Inferior parietal cortex (tissue), 1 donor: ENCODE measurements at regions not wholly inside any gene's neighbourhood (a gene's known extent, or its start where the extent isn't known, plus 50 kb on each side); places are given as distances from the start of the nearest gene placed in this dataset.
"Not testable (repeated sequence)": the region's sequence is repeated elsewhere in the genome, so short reads cannot be mapped to it uniquely, and the experiment has no call there.

Source experiments
- DNase-seq: peaks from one replicate; pipeline ENCODE4 v3.0.0-alpha.2; 2016; ENCODE audit errors: extremely low spot score

- DNase-seq: no peak
These were observed 405.6 kb downstream of the RAB38 start for GRCh38 chr11:87769661-87770060.

DNA sequence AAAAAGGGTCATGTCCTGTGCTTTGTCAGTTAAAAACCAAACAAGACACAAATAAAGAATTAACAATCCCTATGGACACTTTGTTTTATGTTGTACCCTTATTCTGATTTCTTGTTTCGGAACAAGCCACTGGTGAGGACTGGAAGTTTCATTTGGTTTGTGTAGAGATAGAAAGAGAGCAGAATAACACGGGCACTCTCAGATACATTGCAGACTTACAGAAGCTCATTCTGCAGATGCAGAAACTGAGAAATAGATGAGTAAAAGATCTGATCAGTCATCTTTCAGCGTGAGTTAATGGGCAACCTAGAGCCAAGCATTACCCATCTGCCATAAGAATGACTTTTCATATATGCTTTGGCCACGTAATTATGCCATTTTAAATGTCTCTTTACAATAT lies 407.6 kb downstream of the RAB38 start:
- DNase-seq: no peak

- DNase-seq: not testable (repeated sequence)
These were observed 411.2 kb downstream of the RAB38 start for GRCh38 chr11:87764075-87764474.

DNA sequence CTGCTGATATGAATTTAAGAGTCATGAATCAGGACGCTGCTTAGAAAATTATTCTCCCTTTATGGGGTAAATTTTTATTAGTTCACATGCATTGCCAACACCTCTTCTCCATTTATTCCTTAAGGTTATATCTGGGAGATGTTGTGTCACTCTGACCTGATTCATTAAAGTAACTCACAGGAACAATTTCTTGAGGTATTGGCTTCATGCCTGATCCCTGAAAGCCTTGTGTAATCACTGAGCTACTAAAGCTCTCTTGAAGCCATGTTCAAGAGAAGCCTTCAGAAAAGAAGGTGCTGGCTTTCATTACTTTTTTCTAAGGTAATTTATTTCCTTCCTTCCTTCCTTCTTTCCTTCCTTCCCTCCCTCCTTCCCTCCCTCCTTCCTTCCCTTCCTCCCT lies 420.6 kb downstream of the RAB38 start:
- DNase-seq: no peak

DNA sequence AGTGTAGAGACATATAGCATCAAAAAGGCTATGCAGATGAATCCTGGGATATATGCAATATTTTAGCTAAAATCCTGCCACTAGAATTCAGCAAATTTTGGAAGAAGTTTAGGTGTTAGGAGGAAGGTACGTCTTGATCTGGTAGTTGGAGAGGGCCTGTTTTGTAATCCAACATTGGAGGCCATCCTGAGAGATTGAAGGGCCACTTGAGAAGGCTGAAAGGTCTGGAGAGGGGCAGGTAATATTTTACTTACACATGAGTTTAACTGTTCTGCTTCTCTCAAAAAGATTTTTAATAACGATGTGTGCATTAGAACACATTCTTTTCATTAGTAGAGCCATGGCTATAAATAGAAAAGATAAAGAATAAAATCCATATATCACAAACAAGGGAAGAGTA lies 422.1 kb downstream of the RAB38 start:
- DNase-seq: no peak

- DNase-seq: no peak
These were observed 432.2 kb downstream of the RAB38 start for GRCh38 chr11:87743007-87743406.

DNA sequence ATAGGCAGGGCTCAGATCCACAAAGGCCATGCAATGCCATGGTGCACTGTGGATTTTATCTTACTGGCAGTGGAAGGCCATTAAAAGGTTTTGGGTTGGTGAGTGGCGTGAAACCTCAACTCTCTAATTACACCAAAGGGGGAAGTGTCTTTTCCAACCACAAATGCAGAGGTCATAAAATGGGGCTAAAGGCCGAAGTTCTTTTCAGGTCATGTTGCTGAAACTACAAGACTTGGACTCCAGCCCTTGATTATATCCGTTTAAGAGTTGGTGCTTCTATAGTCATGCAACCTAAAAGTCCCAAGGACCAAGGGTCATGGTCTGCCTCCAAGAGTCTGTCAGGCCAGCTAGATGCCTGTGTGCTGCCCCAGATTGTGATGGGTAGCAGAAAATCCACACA lies 434.3 kb downstream of the RAB38 start:
- no peak for DNase-seq

- DNase-seq: no peak
These were observed 434.8 kb downstream of the RAB38 start for GRCh38 chr11:87740451-87740850.

GRCh38 chr11:87739766-87740165 lies 435.5 kb downstream of the RAB38 start:
- DNase-seq: no peak

DNA sequence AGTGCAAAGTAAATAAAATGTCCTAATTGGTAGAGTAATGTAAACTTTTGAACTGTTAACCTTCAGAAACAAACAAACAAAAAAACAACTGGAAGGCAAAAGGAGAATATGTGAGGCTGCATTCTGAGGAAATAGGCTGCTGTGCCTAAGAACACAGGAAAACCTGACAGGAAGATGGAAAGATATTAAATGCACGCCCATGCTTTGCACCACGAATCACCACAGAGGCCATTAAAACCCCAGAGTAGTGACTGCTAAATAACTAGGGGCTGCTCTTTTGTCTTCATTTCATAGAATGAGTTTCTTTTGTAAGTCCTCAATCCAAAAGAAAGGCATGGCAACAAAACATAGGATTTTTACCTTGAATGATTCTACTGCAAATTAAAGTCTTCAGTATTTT lies 436.0 kb downstream of the RAB38 start:
- no peak for DNase-seq

DNA sequence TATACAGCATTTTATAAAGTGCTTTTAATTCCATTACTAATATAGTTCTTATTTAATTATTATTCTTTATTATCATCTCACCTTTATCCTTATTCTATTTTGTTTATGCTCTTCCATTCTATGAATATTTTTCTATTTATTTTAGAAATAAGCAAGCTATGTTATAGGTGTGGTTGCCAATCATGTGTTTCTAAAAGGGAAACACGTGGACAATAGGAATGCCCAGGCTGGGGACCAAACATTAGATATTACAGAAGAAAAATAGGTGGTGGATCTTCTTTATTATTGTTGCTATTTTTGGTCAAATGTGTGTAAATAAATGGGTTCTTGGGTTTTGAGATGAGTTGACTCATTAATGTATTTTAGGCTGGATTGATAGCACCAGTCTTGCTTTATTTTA lies 438.3 kb downstream of the RAB38 start:
- DNase-seq: no peak

- DNase-seq: no peak
These were observed 448.7 kb downstream of the RAB38 start for GRCh38 chr11:87726506-87726905.

DNA sequence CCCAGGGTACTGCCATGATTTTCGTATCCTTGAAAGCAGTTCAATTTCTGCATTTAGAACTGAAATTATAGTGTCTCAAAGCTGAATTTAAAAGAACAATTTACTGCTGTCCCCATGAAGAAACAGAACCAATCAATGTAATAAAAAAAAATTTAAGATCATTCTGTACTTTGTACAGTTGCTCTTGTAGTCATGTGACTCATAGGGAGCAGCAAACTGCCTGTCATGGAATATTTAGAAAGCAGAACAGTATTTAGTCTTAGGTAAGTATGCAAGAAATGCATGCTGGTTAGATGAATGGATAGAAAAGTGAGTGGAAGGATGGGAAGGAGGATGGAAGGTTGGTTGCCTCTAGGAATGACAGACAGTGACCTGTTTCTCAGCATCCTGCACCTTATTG lies 450.9 kb downstream of the RAB38 start:
- DNase-seq: no peak

GRCh38 chr11:87722756-87723565 lies 452.3 kb downstream of the RAB38 start:
- peak; percentile 35 for DNase-seq

- peak; percentile 26 for DNase-seq
These were observed 455.7 kb downstream of the RAB38 start for GRCh38 chr11:87719326-87720073.

DNA sequence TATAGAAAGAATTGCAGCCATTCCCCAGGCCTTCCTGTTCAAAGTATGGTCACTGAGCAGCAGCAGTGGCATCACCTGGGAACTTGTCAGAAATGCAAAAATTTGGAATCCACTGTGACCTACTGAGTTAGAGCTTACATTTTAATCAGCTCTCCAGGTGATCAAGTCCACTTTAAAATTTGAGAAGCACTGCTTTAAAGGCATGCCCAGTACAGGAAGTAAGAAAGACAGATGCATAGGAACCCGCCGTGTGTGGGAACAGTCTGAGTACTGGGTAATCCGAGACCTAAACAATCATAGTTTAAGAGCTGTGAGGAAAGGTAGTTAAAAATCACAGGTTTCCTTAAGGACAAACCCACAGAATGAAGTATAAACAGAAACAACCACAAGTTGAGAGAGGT lies 462.4 kb downstream of the RAB38 start:
- no peak for DNase-seq

DNA sequence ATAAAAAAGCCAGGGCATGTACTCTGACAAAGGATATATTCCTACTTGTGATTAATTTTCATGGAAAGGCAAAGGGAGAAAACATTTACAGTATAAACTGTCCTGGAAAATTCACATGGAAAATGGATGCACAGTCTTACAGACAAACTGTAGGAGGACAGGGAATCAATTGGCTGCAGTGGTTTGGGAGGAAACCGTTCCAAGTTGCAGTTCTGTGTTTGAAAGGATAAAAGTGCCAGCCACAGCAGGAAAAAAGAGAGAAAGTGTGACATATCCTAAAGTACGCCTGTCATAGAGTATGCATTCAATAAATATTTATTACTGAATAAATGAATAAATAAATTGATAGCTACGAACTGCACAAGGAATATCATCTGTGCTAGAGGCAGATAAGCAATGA lies 462.9 kb downstream of the RAB38 start:
- DNase-seq: no peak

GRCh38 chr11:87703589-87703988 lies 471.7 kb downstream of the RAB38 start:
- DNase-seq: not testable (repeated sequence)

- DNase-seq: no peak
These were observed 499.2 kb downstream of the RAB38 start for GRCh38 chr11:87675993-87676392.

GRCh38 chr11:87666730-87667129 lies 508.5 kb downstream of the RAB38 start:
- DNase-seq: no peak

- DNase-seq: no peak
These were observed 513.0 kb downstream of the RAB38 start for GRCh38 chr11:87662287-87662686.

DNA sequence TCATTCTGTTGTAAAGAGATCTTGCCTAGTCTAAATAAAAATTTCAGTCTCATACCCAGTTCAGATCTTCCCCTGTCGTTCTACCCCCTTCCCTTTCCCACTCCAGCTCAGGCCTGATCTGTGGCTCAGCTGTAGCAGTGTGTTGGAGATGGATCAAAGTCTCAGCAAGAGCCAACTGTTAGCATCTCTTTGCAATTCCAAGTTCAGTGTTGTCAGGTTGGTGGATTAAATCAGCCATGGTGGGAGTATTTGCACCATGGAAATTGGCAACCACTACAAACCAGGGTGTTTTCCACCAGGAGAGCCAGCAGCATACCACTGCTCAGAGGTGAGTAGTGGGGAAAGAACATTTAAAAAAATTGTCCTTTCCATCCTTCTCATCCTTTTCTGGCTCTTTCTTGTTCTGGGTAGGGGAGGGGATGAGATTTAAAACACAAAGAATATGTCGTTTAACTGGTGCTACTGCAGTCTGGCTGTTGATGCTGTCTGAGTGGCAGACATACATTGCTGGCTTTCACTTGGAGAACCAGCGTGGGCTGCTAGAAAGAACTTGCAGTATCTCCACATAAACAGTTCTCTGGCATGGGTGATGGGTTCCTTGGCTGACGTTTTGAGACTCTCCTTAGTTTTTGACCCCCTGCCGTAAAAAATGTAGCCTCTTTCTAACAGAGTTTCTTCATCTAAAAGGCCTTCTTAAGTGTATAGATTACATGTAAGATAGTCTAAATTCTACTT lies 514.1 kb downstream of the RAB38 start:
- peak; percentile 39 for DNase-seq

DNA sequence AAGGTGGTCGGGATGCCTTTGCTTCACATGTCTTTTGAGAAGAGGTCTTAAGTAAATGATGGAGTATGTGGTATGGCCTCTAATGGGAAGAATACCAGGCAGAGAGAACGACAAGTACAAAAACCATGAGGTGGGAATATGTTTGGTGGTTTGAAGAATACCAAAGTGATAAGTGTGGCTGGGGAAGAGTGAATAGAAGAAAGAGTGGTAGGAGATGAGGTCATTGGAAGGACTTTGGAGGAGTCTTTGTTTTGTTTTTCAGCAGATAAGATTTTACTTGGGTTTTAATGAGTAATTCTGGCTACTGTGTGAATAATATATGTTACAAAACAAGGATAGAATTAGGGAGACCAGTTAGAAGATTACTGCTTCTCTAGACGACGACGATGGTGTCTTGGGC lies 515.4 kb downstream of the RAB38 start:
- no peak for DNase-seq
